ENCODE measurements at regions not wholly inside any gene's neighbourhood (a gene's known extent, or its start where the extent isn't known, plus 50 kb on each side); places are given as distances from the start of the nearest gene placed in this dataset.

GRCh38 chrX:125651426-125651825, 331.8 kb downstream of the TEX13C start (continued):
- no peak for TF ChIP-seq TSHZ1 (tag by site-specific recombination; IDR thresholded peaks at IDR 0.05; ENCODE audit: borderline replicate concordance)

- TF ChIP-seq WT1 (tag by site-specific recombination; IDR thresholded peaks at IDR 0.05) (no peak), INSM2 (tag by site-specific recombination; IDR thresholded peaks at IDR 0.05) (no peak), YY2 (tag by site-specific recombination; IDR thresholded peaks at IDR 0.05) (no peak), ZSCAN30 (tag by site-specific recombination; IDR thresholded peaks at IDR 0.05) (no peak), ZNF580 (tag by site-specific recombination; IDR thresholded peaks at IDR 0.05) (no peak), ZBTB7A (tag by site-specific recombination; IDR thresholded peaks at IDR 0.05; ENCODE audit: low read depth) (no peak), ZNF302 (tag by site-specific recombination; IDR thresholded peaks at IDR 0.05; ENCODE audit: low read depth) (no peak), ZNF785 (tag by site-specific recombination; IDR thresholded peaks at IDR 0.05) (no peak), SP7 (tag by site-specific recombination; IDR thresholded peaks at IDR 0.05) (no peak), ZNF335 (tag by site-specific recombination; conservative IDR thresholded peaks at IDR 0.05) (no peak)
- ChIA-PET POLR2A (no interaction called here), CTCF (no interaction called here)
- Histone ChIP-seq H3K4me1 (ENCODE audit: control insufficient read depth, insufficient read depth, low read length) (no peaks in the 10 kb centered on the region), H3K27ac (ENCODE audit: extremely low read depth, low read depth, low read length) (no peak overlapping the region), H3K9me3 (ENCODE audit: control insufficient read depth, insufficient read depth, low read depth, low read length) (peaks cover 3% of the 10 kb centered on the region), H3K36me3 (ENCODE audit: control insufficient read depth in 2 of 2, insufficient read depth in 1 of 2, low read length in 2 of 2) (no peaks in the 10 kb centered on the region), H3K4me3 (ENCODE audit: low read depth, low read length) (no peak overlapping the region)
Measured at GRCh38 chrX:125654501-125654900, 334.8 kb downstream of the TEX13C start.

GRCh38 chrX:125673758-125674157, 354.1 kb downstream of the TEX13C start:
- Histone ChIP-seq H3K27ac (ENCODE audit: extremely low read depth, low read depth, low read length) (no peak overlapping the region), H3K9me3 (ENCODE audit: control insufficient read depth, insufficient read depth, low read depth, low read length) (no peaks in the 10 kb centered on the region), H3K4me3 (ENCODE audit: low read depth, low read length) (no peak overlapping the region), H3K36me3 (ENCODE audit: control insufficient read depth in 2 of 2, insufficient read depth in 1 of 2, low read length in 2 of 2) (no peaks in the 10 kb centered on the region), H3K4me1 (ENCODE audit: control insufficient read depth, insufficient read depth, low read length) (no peaks in the 10 kb centered on the region)
- ChIA-PET POLR2A (no interaction called here), CTCF (no interaction called here)
- TF ChIP-seq ZNF610 (tag by site-specific recombination; IDR thresholded peaks at IDR 0.05; ENCODE audit: borderline replicate concordance) (no peak), BCL6B (tag by site-specific recombination; IDR thresholded peaks at IDR 0.05) (no peak), PATZ1 (tag by site-specific recombination; IDR thresholded peaks at IDR 0.05) (no peak), ZNF140 (tag by site-specific recombination; IDR thresholded peaks at IDR 0.05) (no peak), ZNF280C (tag by site-specific recombination; IDR thresholded peaks at IDR 0.05) (no peak), ZNF473 (tag by site-specific recombination; IDR thresholded peaks at IDR 0.05) (no peak), ZNF768 (tag by site-specific recombination; IDR thresholded peaks at IDR 0.05) (no peak), ZBTB6 (tag by site-specific recombination; IDR thresholded peaks at IDR 0.05) (no peak), ZNF449 (tag by site-specific recombination; IDR thresholded peaks at IDR 0.05) (no peak)
